MM.1S (cell line): ENCODE measurements at regions not wholly inside any gene's neighbourhood (a gene's known extent, or its start where the extent isn't known, plus 50 kb on each side); places are given as distances from the start of the nearest gene placed in this dataset.

Source experiments
- EZH2 ChIP-seq: fragments of 300-600 bp; sonication (generic); optimal IDR thresholded peaks from 2 replicates; pipeline ENCODE3; 2017; ENCODE audit warnings: low read depth, mild to moderate bottlenecking, antibody characterized with exemption, low read length, mixed read lengths
- EZH2phosphoT487 ChIP-seq: fragments of 300-600 bp; sonication (generic); IDR thresholded peaks from 2 replicates; pipeline ENCODE4 v1.6.1; 2018; ENCODE audit warnings: antibody characterized with exemption, low read length
- TF ChIP-seq, protein P1 (sequence below): fragments of 300-600 bp; sonication (generic); IDR thresholded peaks from 2 replicates; pipeline ENCODE4 v1.5.1; 2016; ENCODE audit warnings: antibody characterized with exemption, low read length, mixed read lengths

GRCh38 chr15:93614386-93615104, 525.5 kb upstream of the RGMA start:
- TF ChIP-seq, protein P1, sequence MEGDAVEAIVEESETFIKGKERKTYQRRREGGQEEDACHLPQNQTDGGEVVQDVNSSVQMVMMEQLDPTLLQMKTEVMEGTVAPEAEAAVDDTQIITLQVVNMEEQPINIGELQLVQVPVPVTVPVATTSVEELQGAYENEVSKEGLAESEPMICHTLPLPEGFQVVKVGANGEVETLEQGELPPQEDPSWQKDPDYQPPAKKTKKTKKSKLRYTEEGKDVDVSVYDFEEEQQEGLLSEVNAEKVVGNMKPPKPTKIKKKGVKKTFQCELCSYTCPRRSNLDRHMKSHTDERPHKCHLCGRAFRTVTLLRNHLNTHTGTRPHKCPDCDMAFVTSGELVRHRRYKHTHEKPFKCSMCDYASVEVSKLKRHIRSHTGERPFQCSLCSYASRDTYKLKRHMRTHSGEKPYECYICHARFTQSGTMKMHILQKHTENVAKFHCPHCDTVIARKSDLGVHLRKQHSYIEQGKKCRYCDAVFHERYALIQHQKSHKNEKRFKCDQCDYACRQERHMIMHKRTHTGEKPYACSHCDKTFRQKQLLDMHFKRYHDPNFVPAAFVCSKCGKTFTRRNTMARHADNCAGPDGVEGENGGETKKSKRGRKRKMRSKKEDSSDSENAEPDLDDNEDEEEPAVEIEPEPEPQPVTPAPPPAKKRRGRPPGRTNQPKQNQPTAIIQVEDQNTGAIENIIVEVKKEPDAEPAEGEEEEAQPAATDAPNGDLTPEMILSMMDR: no peak
- no peak for TF ChIP-seq EZH2
- TF ChIP-seq EZH2phosphoT487: no peak
